ENCODE measurements at regions not wholly inside any gene's neighbourhood (a gene's known extent, or its start where the extent isn't known, plus 50 kb on each side); places are given as distances from the start of the nearest gene placed in this dataset.

DNA sequence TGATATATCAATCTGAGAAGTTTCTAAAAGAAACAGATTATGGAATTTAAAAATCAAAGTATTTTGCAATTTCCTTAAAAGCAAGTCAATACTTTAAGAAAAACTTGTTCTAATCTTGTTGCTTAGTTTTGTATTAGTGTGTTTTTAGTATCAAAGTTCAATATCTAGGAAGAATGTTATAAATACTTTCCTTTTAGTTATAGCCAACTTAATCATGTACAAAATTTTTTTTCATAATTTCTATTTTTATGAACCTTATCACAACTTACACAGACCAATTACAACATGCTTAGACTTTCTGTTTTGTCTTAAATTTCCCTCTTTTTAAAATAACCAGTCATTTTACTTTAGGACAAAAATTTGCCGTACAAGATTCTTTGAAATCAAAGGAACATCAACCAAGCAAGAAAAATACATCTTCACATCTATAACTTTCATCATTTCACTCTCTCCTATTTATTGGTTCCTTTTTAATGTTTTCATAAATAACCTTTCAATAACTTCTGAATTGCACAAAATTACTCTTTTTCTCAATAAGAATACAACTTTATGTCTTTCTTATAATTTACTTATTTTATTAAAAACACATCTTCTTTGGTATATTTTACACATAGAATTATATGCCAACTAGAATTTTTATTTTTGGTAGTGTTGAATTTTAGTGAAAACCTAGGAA, 308.2 kb upstream of the GLI3 start:
- H3K4ac ChIP-seq (ENCODE audit: low read depth, low read length): no peak overlapping the region
- no peak overlapping the region for H3T11ph ChIP-seq (ENCODE audit: low read length)
- no peak overlapping the region for H3K4me2 ChIP-seq (ENCODE audit: insufficient read depth, insufficient read length, low read length)
- no peak overlapping the region for H4K8ac ChIP-seq (replicated peaks; ENCODE audit: insufficient read length, low read depth, low read length)
- H4K91ac ChIP-seq (ENCODE audit: insufficient read length, low read depth, low read length): no peak overlapping the region
- no peaks in the 10 kb centered on the region for H3K27me3 ChIP-seq (ENCODE audit: insufficient read depth, low read length)
- Mint-ChIP-seq H3K4me3 (no peak overlapping the region), H3K9me3 (peaks cover 33 to 59% of the 10 kb centered on the region in 2 experiments), H3K36me3 (ENCODE audit: insufficient read depth in 1 of 3, low read depth in 3 of 3) (peaks cover 9 to 40% (median 37%) of the 10 kb centered on the region in 3 experiments), H3K27ac (no peak overlapping the region), H3K27me3 (ENCODE audit: low read depth) (peaks cover 1% of the 10 kb centered on the region; the same call in 1 of the 2 replicates), H3K4me1 (peaks cover 9% of the 10 kb centered on the region in 2 experiments)
- no peak overlapping the region for H4K5ac ChIP-seq (ENCODE audit: insufficient read length, low read depth, low read length)
- H2BK5ac ChIP-seq (ENCODE audit: insufficient read length, low read length): no peak overlapping the region
- no peaks in the 10 kb centered on the region for H4K20me1 ChIP-seq (ENCODE audit: control insufficient read depth, insufficient read depth, insufficient read length)
- no peak overlapping the region for H3K27ac ChIP-seq (ENCODE audit: insufficient read length, low read depth, low read length)
- no peak overlapping the region for H3K9ac ChIP-seq (ENCODE audit: extremely low read depth, insufficient read length, low read length)
- TF ChIP-seq, protein P1, sequence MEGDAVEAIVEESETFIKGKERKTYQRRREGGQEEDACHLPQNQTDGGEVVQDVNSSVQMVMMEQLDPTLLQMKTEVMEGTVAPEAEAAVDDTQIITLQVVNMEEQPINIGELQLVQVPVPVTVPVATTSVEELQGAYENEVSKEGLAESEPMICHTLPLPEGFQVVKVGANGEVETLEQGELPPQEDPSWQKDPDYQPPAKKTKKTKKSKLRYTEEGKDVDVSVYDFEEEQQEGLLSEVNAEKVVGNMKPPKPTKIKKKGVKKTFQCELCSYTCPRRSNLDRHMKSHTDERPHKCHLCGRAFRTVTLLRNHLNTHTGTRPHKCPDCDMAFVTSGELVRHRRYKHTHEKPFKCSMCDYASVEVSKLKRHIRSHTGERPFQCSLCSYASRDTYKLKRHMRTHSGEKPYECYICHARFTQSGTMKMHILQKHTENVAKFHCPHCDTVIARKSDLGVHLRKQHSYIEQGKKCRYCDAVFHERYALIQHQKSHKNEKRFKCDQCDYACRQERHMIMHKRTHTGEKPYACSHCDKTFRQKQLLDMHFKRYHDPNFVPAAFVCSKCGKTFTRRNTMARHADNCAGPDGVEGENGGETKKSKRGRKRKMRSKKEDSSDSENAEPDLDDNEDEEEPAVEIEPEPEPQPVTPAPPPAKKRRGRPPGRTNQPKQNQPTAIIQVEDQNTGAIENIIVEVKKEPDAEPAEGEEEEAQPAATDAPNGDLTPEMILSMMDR (conservative IDR thresholded peaks at IDR 0.05): no peak
- H2AK5ac ChIP-seq (ENCODE audit: insufficient read length, low read length): no peak overlapping the region
- H3K4me1 ChIP-seq (ENCODE audit: insufficient read depth, low read length): no peaks in the 10 kb centered on the region
- no CpG with 5 or more reads among the region's 1 CpG for WGBS (ENCODE audit: extremely low coverage, insufficient read length, low lambda C conversion rate)
- H2BK15ac ChIP-seq (ENCODE audit: low read depth, low read length): no peak overlapping the region
- H3K23me2 ChIP-seq (ENCODE audit: insufficient read length, low read depth, low read length, poor library complexity, severe bottlenecking): no peaks in the 10 kb centered on the region
- H3K23ac ChIP-seq (ENCODE audit: insufficient read length, low read depth, low read length): no peak overlapping the region
- no peak overlapping the region for H2BK120ac ChIP-seq (ENCODE audit: low read depth, low read length, poor library complexity, severe bottlenecking)
- no peak overlapping the region for H3K18ac ChIP-seq (ENCODE audit: insufficient read length, low read depth, low read length)
- no peak overlapping the region for H3K14ac ChIP-seq (ENCODE audit: insufficient read depth, low read length)
- H3K56ac ChIP-seq (ENCODE audit: insufficient read length, low read depth, low read length): no peak overlapping the region
- no peak overlapping the region for H2BK12ac ChIP-seq (ENCODE audit: insufficient read length, low read depth, low read length)
- H2AFZ ChIP-seq (ENCODE audit: low read length): no peak overlapping the region
- peaks cover 9% of the 10 kb centered on the region for H3K9me3 ChIP-seq (ENCODE audit: control insufficient read depth, low read depth, low read length)
- no peak overlapping the region for H2BK20ac ChIP-seq (ENCODE audit: low read depth, low read length, poor library complexity, severe bottlenecking)
- no peaks in the 10 kb centered on the region for H3K79me2 ChIP-seq (ENCODE audit: insufficient read depth, low read length)
- no peaks in the 10 kb centered on the region for H3K79me1 ChIP-seq (ENCODE audit: insufficient read depth, low read depth, low read length, poor library complexity, severe bottlenecking)
- no peak for DNase-seq
